ENCODE measurements at regions not wholly inside any gene's neighbourhood (a gene's known extent, or its start where the extent isn't known, plus 50 kb on each side); places are given as distances from the start of the nearest gene placed in this dataset.
"Not testable (repeated sequence)": the region's sequence is repeated elsewhere in the genome, so short reads cannot be mapped to it uniquely, and the experiment has no call there.

- no peak for DNase-seq (ENCODE audit: low read depth, low spot score)
Observed at GRCh38 chr13:48806522-48806921, 152.8 kb downstream of the CYSLTR2 start.

- no peak for DNase-seq (ENCODE audit: low read depth, low spot score)
Observed at GRCh38 chr13:48808683-48809082, 155.0 kb downstream of the CYSLTR2 start.

- no peak for DNase-seq (ENCODE audit: low read depth, low spot score)
Observed at GRCh38 chr13:48810013-48810412, 156.3 kb downstream of the CYSLTR2 start.

DNA sequence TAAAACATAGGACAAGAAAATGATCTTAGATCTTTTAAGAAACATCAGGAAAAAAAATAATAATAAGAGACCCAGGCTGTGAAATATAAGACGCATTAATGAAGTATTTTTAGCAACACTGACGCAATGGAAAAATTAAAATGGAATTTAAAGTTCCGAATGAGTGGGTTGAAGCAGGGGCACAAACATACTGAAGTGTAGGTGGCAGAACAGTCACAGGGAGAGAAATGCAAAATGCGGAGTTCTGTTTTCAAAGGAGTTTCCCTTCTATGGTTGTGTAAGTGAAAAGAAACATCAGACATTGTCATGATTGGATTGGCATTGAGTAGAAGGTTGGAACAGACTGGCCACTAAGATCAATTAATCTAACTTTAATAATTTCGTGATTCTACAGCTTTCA lies 159.8 kb downstream of the CYSLTR2 start:
- no peak for DNase-seq (ENCODE audit: low read depth, low spot score)

DNA sequence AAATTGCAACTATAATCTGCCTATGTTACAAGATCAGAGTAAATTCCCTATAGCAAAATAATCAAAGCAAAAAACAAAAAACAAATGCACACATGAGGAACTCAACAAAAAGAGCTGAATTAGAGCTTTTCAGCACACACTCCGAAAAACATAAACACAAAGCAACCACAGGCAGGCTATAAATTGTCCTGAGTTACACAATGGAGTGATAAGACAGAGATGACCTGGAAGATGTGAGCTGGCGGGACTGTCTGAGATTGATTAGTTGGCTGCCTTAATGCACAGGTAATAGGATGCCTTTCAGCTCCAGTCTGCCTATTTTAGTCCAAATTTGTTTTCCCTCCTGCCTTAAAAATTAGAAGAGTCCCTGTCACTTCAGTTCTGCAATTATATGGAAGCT lies 159.0 kb upstream of the FNDC3A start:
- DNase-seq (ENCODE audit: low read depth, low spot score) = no peak

DNA sequence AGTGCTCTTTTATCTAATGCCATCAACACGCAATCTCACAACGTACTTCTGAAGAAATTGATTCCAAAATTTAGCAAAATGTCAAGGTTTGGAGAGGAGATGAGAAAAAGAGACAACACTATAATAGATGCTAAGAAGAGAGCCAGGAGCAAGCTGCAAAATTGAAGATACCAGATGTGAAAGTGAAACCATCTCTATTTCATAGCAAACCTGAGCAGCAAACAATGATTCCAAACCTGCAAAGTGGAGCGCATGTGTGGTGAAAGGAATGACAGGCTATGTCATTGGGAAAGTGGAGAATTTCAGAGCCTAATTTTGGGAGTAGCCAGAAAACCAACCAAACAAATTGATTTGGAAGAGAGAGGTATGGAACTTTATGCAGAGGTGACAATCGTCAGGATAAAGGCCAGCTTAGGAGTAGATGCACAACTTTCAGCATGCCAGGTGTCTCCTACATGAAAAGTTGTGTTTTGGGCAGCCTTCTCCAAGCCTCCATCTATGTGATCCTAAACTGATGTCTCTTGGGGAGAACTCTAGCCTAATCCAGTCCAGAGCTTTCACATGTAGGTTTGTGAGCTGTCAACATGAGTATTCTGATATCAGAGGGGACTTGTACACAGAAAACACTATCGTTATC lies 158.4 kb upstream of the FNDC3A start:
- DNase-seq (ENCODE audit: low read depth, low spot score) = no peak

GRCh38 chr13:48818495-48819356 lies 157.0 kb upstream of the FNDC3A start:
- DNase-seq (ENCODE audit: low read depth, low spot score) = no peak

DNA sequence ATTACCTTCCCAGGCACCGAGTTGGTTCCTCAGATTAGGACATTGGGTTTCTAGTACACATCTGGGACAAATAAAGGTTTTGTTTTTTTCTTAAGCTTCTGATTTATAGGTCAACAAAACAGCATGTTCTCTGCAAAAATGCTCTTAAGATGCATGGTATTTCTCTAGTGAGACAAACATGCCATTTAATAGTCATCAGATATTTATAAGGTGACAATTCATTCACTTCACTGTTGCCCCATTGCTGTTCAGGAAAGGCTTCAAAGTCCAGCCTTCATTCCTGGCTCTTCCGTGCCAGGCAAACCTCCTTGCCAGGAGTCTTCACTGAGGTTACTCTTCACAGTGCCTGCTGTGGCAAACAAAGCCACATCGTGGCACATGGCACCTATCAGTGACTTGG lies 156.3 kb upstream of the FNDC3A start:
- no peak for DNase-seq (ENCODE audit: low read depth, low spot score)

- DNase-seq (ENCODE audit: low read depth, low spot score) = no peak
Observed at GRCh38 chr13:48819899-48820298, 155.8 kb upstream of the FNDC3A start.

DNA sequence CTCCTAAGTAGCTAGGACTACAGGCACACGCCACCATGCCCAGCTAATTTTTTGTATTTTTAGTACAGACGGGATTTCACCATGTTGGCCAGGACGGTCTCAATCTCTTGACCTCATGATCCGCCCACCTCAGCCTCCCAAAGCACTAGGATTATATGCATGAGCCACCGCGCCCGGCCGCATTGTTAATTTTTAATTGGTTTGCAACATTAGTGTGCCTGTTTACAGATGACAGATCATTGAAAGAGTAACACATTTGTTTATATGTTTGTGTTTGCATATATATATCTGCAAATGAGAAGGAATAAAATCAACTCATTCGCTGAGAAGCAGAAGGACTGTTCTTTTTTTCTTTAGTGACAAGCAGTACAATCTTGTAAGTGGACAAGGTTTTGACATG lies 152.2 kb upstream of the FNDC3A start:
- DNase-seq (ENCODE audit: low read depth, low spot score) = not testable (repeated sequence)

- DNase-seq (ENCODE audit: low read depth, low spot score) = no peak
Observed at GRCh38 chr13:48826039-48826438, 149.7 kb upstream of the FNDC3A start.

DNA sequence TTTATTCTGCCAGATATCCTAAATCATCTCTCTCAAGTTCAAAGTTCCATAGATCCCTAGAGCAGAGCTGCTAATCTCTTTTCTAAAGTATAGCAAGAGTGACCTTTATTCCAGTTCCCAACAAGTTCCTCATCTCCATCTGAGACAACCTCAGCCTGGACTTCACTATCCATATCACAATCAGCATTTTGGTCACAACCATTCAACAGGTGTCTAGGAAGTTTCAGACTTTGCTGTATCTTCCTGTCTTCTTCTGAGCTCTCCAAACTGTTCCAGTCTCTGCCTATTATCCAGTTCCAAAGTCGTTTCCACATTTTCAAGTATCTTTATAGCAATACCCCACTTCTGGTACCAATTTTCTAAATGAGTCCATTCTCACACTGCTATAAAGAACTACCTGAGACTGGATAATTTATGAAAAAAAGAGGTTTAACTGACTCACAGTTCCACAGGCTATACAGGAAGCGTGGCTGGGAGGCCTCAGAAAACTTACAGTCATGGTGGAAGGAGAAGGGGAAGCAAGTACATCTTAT lies 148.7 kb upstream of the FNDC3A start:
- DNase-seq (ENCODE audit: low read depth, low spot score) = not testable (repeated sequence)

DNA sequence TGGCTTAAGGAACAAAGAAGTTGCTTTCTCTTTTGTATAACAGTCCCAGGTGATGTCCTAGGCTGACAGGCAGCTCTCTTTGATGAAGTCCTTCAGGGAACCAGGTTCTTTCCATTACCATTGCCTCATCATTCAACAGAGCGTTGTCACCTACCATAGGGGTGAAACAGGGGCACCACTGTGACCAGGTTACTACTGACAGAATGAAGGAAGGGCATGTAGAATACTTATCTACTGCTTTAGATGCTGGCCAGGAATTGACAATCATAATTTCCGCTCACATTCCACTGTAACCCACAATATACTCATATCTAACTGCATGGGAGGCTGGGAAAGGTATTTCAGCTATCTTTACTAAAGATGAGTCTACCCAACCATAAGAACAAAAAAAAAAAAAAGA lies 148.0 kb upstream of the FNDC3A start:
- DNase-seq (ENCODE audit: low read depth, low spot score) = no peak

- DNase-seq (ENCODE audit: low read depth, low spot score) = no peak
Observed at GRCh38 chr13:48828962-48829411, 146.7 kb upstream of the FNDC3A start.

DNA sequence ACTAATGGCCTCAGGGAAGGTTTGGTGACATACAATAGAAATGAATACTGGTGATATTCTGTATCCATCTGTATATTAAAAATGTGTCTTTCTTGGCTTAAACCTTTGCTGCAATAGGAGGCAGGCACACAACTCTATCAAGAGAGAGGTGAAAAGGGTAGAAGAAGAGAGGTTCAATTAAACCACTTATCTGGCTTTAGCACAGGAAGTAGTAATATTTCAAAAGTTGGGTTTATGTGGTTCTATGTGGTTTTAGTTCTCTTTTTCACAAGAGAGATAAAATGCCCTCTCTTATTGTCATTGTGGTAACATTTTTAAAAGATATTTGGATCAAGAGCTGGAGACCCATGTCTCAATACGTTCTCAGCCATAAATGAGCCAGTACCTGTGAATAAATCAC lies 146.2 kb upstream of the FNDC3A start:
- no peak for DNase-seq (ENCODE audit: low read depth, low spot score)

- DNase-seq (ENCODE audit: low read depth, low spot score) = no peak
Observed at GRCh38 chr13:48831248-48831647, 144.5 kb upstream of the FNDC3A start.

DNA sequence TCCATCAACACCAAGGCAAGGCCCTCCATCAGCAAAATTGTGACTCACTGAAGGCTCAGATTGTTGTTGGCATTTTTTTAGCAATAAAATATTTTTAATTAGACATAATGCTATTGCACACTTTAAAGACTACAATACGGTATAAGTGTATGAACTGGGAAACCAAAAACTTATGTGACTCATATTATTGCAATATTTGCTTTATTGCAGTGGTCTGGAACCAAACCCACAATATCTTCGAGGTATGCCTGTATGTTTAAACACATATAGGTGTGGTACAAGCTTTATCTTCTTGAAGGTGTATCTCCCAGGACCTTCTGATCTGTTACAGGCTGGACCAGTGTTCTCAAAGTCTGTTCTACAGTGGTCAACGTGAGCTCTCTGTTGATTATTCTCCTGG lies 142.3 kb upstream of the FNDC3A start:
- DNase-seq (ENCODE audit: low read depth, low spot score) = no peak

DNA sequence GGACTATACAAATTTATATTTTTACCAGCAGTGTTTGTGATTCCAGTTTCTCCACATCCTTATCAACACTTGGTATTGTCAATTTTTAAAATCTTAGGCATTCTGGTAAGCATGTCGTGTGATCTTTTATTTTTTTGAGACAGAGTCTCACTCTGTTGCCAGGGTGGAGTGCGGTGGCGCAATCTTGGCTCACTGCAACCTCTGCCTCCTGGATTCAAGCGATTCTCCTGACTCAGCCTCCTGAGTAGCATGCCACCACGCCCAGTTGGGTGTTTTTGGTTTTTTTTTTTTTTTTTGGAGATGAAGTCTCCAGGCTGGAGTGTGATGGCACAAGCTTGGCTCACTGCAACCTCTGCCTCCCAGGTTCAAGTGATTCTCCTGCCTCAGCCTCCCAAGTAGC lies 140.4 kb upstream of the FNDC3A start:
- DNase-seq (ENCODE audit: low read depth, low spot score) = not testable (repeated sequence)

GRCh38 chr13:48838193-48838973 lies 137.3 kb upstream of the FNDC3A start:
- DNase-seq (ENCODE audit: low read depth, low spot score) = no peak

GRCh38 chr13:48839171-48839570 lies 136.5 kb upstream of the FNDC3A start:
- no peak for DNase-seq (ENCODE audit: low read depth, low spot score)

DNA sequence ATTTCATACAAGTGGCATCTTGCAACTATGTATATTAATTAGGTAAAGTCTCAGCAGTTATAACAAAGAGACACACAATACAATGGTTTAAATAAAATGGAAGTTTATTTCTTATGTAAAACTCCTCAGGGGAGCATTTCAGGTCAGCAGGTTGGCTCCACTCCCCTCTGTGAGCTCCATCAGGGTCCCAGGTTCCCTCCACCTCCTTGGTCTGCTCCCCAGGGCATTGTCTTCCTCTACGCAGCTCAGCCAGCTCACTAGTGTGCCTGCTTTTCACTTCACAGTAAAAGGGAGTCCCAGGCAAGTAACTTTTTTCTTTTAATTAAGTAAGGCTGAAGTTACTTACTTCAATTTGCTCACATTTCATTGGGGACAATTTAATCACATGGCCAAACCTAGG lies 135.3 kb upstream of the FNDC3A start:
- DNase-seq (ENCODE audit: low read depth, low spot score) = no peak

- DNase-seq (ENCODE audit: low read depth, low spot score) = no peak
Observed at GRCh38 chr13:48842316-48842715, 133.4 kb upstream of the FNDC3A start.

Data from iPS DF 19.7 (cell line).